Dedifferentiated amniotic fluid mesenchymal stem cell (primary cell): ENCODE measurements at regions not wholly inside any gene's neighbourhood (a gene's known extent, or its start where the extent isn't known, plus 50 kb on each side); places are given as distances from the start of the nearest gene placed in this dataset.
A peak's percentile ranks its signal among the peaks of the same experiment; 100 is the strongest.

Experiments used
- DNase-seq: peaks from one replicate; pipeline ENCODE4 v3.0.0-alpha.2; 2016; ENCODE audit errors: extremely low spot score

GRCh38 chr6:126905917-126906316 lies 212.6 kb upstream of the RSPO3 start:
- DNase-seq = no peak

- no peak for DNase-seq
Observed at GRCh38 chr6:126907312-126907711, 211.2 kb upstream of the RSPO3 start.

- no peak for DNase-seq
Observed at GRCh38 chr6:126907996-126908395, 210.5 kb upstream of the RSPO3 start.

GRCh38 chr6:126909493-126909892 lies 209.0 kb upstream of the RSPO3 start:
- no peak for DNase-seq

- no peak for DNase-seq
Observed at GRCh38 chr6:126913651-126914050, 204.8 kb upstream of the RSPO3 start.

- DNase-seq = no peak
Observed at GRCh38 chr6:126914172-126914571, 204.3 kb upstream of the RSPO3 start.

GRCh38 chr6:126914801-126915200 lies 203.7 kb upstream of the RSPO3 start:
- no peak for DNase-seq

- DNase-seq = peak; percentile 97
Observed at GRCh38 chr6:126919947-126920346, 198.5 kb upstream of the RSPO3 start.

- no peak for DNase-seq
Observed at GRCh38 chr6:126923807-126924206, 194.7 kb upstream of the RSPO3 start.

- DNase-seq = no peak
Observed at GRCh38 chr6:126926926-126927325, 191.5 kb upstream of the RSPO3 start.

GRCh38 chr6:126927841-126928240 lies 190.6 kb upstream of the RSPO3 start:
- DNase-seq = no peak

GRCh38 chr6:126937426-126937825 lies 181.0 kb upstream of the RSPO3 start:
- no peak for DNase-seq

GRCh38 chr6:126939784-126940183 lies 178.7 kb upstream of the RSPO3 start:
- no peak for DNase-seq

GRCh38 chr6:126941751-126942150 lies 176.7 kb upstream of the RSPO3 start:
- no peak for DNase-seq

- DNase-seq = no peak
Observed at GRCh38 chr6:126944512-126944911, 174.0 kb upstream of the RSPO3 start.

- no peak for DNase-seq
Observed at GRCh38 chr6:126945150-126945685, 173.3 kb upstream of the RSPO3 start.

GRCh38 chr6:126945812-126946360 lies 172.6 kb upstream of the RSPO3 start:
- DNase-seq = no peak

GRCh38 chr6:126947070-126947469 lies 171.4 kb upstream of the RSPO3 start:
- DNase-seq = no peak

- no peak for DNase-seq
Observed at GRCh38 chr6:126949786-126950185, 168.7 kb upstream of the RSPO3 start.

- DNase-seq = no peak
Observed at GRCh38 chr6:126955621-126956020, 162.8 kb upstream of the RSPO3 start.

GRCh38 chr6:126957721-126958120 lies 160.8 kb upstream of the RSPO3 start:
- DNase-seq = no peak

- DNase-seq = no peak
Observed at GRCh38 chr6:126959765-126960164, 158.7 kb upstream of the RSPO3 start.

GRCh38 chr6:126963077-126963809 lies 155.2 kb upstream of the RSPO3 start:
- no peak for DNase-seq
